HG02938 (cell line): ENCODE measurements at regions not wholly inside any gene's neighbourhood (a gene's known extent, or its start where the extent isn't known, plus 50 kb on each side); places are given as distances from the start of the nearest gene placed in this dataset.

Source experiments
- ATAC-seq: cut with Tn5 transposase; IDR thresholded peaks from one replicate; pipeline ENCODE4 v1.9.1; 2021; ENCODE audit warnings: mild to moderate bottlenecking, moderate library complexity; ENCODE audit not compliant: unreplicated experiment

- ATAC-seq: no peak
These were observed 276.5 kb upstream of the MTNR1B start for GRCh38 chr11:92692826-92693546.

GRCh38 chr11:92696076-92696475, 273.4 kb upstream of the MTNR1B start:
- no peak for ATAC-seq

- no peak for ATAC-seq
These were observed 271.8 kb upstream of the MTNR1B start for GRCh38 chr11:92697461-92698312.

GRCh38 chr11:92698742-92699141, 270.7 kb upstream of the MTNR1B start:
- no peak for ATAC-seq

- no peak for ATAC-seq
These were observed 267.2 kb upstream of the MTNR1B start for GRCh38 chr11:92702037-92702804.

- no peak for ATAC-seq
These were observed 266.5 kb upstream of the MTNR1B start for GRCh38 chr11:92702805-92703448.

- ATAC-seq: no peak
These were observed 266.0 kb upstream of the MTNR1B start for GRCh38 chr11:92703449-92703830.

- no peak for ATAC-seq
These were observed 262.3 kb upstream of the MTNR1B start for GRCh38 chr11:92707173-92707619.

GRCh38 chr11:92707665-92708064, 261.8 kb upstream of the MTNR1B start:
- no peak for ATAC-seq

GRCh38 chr11:92709329-92709728, 260.1 kb upstream of the MTNR1B start:
- no peak for ATAC-seq

- ATAC-seq: no peak
These were observed 257.5 kb upstream of the MTNR1B start for GRCh38 chr11:92711926-92712325.

- no peak for ATAC-seq
These were observed 255.3 kb upstream of the MTNR1B start for GRCh38 chr11:92714111-92714510.

- ATAC-seq: no peak
These were observed 252.2 kb upstream of the MTNR1B start for GRCh38 chr11:92717240-92717639.

- ATAC-seq: no peak
These were observed 249.1 kb upstream of the MTNR1B start for GRCh38 chr11:92720385-92720784.

GRCh38 chr11:92725352-92725751, 244.1 kb upstream of the MTNR1B start:
- no peak for ATAC-seq

- ATAC-seq: no peak
These were observed 242.3 kb upstream of the MTNR1B start for GRCh38 chr11:92727123-92727522.

GRCh38 chr11:92727769-92728168, 241.7 kb upstream of the MTNR1B start:
- no peak for ATAC-seq

GRCh38 chr11:92728628-92729027, 240.8 kb upstream of the MTNR1B start:
- no peak for ATAC-seq

GRCh38 chr11:92735039-92735438, 234.4 kb upstream of the MTNR1B start:
- ATAC-seq: no peak

GRCh38 chr11:92738276-92738675, 231.2 kb upstream of the MTNR1B start:
- no peak for ATAC-seq

- ATAC-seq: no peak
These were observed 230.4 kb upstream of the MTNR1B start for GRCh38 chr11:92739041-92739440.
